ENCODE measurements at regions not wholly inside any gene's neighbourhood (a gene's known extent, or its start where the extent isn't known, plus 50 kb on each side); places are given as distances from the start of the nearest gene placed in this dataset.

- Mint-ChIP-seq H3K9me3 (peaks cover 11% of the 10 kb centered on the region), H3K36me3 (ENCODE audit: low read depth) (no peaks in the 10 kb centered on the region), H3K4me3 (no peak overlapping the region), H3K27me3 (ENCODE audit: low read depth) (no peaks in the 10 kb centered on the region), H3K27ac (ENCODE audit: unreplicated experiment) (no peak overlapping the region), H3K4me1 (no peaks in the 10 kb centered on the region)
- TF ChIP-seq CTCF (conservative IDR thresholded peaks at IDR 0.05) = no peak
- DNase-seq (ENCODE audit: low read depth, low spot score) = no peak
Observed at GRCh38 chr4:11487868-11488544, 59.3 kb upstream of the HS3ST1 start.

GRCh38 chr4:11487139-11487538 lies 58.4 kb upstream of the HS3ST1 start:
- Mint-ChIP-seq H3K4me1 (no peaks in the 10 kb centered on the region), H3K9me3 (peaks cover 11% of the 10 kb centered on the region), H3K27ac (ENCODE audit: unreplicated experiment) (no peak overlapping the region), H3K4me3 (no peak overlapping the region), H3K36me3 (ENCODE audit: low read depth) (no peaks in the 10 kb centered on the region), H3K27me3 (ENCODE audit: low read depth) (no peaks in the 10 kb centered on the region)
- TF ChIP-seq CTCF (conservative IDR thresholded peaks at IDR 0.05) = no peak
- no peak for DNase-seq (ENCODE audit: low read depth, low spot score)

GRCh38 chr4:11485926-11486325 lies 57.2 kb upstream of the HS3ST1 start:
- no peak for TF ChIP-seq CTCF (conservative IDR thresholded peaks at IDR 0.05)
- H3K4me3 Mint-ChIP-seq = no peak overlapping the region
- DNase-seq (ENCODE audit: low read depth, low spot score) = no peak
- H3K9me3 Mint-ChIP-seq = peaks cover 8% of the 10 kb centered on the region
- H3K4me1 Mint-ChIP-seq = no peaks in the 10 kb centered on the region
- H3K27me3 Mint-ChIP-seq (ENCODE audit: low read depth) = no peaks in the 10 kb centered on the region
- H3K36me3 Mint-ChIP-seq (ENCODE audit: low read depth) = no peaks in the 10 kb centered on the region
- no peak overlapping the region for H3K27ac Mint-ChIP-seq (ENCODE audit: unreplicated experiment)

GRCh38 chr4:11484531-11484930 lies 55.8 kb upstream of the HS3ST1 start:
- no peaks in the 10 kb centered on the region for H3K36me3 Mint-ChIP-seq (ENCODE audit: low read depth)
- H3K4me1 Mint-ChIP-seq = no peaks in the 10 kb centered on the region
- peaks cover 8% of the 10 kb centered on the region for H3K9me3 Mint-ChIP-seq
- no peaks in the 10 kb centered on the region for H3K27me3 Mint-ChIP-seq (ENCODE audit: low read depth)
- H3K4me3 Mint-ChIP-seq = no peak overlapping the region
- no peak for DNase-seq (ENCODE audit: low read depth, low spot score)
- no peak for TF ChIP-seq CTCF (conservative IDR thresholded peaks at IDR 0.05)
- H3K27ac Mint-ChIP-seq (ENCODE audit: unreplicated experiment) = no peak overlapping the region

- H3K27me3 Mint-ChIP-seq (ENCODE audit: low read depth) = no peaks in the 10 kb centered on the region
- no peak overlapping the region for H3K27ac Mint-ChIP-seq (ENCODE audit: unreplicated experiment)
- no peak overlapping the region for H3K4me3 Mint-ChIP-seq
- H3K9me3 Mint-ChIP-seq = peaks cover 2% of the 10 kb centered on the region
- H3K36me3 Mint-ChIP-seq (ENCODE audit: low read depth) = no peaks in the 10 kb centered on the region
- H3K4me1 Mint-ChIP-seq = no peaks in the 10 kb centered on the region
- no peak for TF ChIP-seq CTCF (conservative IDR thresholded peaks at IDR 0.05)
- DNase-seq (ENCODE audit: low read depth, low spot score) = no peak
Observed at GRCh38 chr4:11483046-11483445, 54.4 kb upstream of the HS3ST1 start.

All from neural crest cell (in vitro differentiated cells).